GM18909 (cell line): ENCODE measurements at regions not wholly inside any gene's neighbourhood (a gene's known extent, or its start where the extent isn't known, plus 50 kb on each side); places are given as distances from the start of the nearest gene placed in this dataset.
"Not testable (repeated sequence)": the region's sequence is repeated elsewhere in the genome, so short reads cannot be mapped to it uniquely, and the experiment has no call there.

ENCODE experiments used
- ATAC-seq: cut with Tn5 transposase; IDR thresholded peaks from one replicate; pipeline ENCODE4 v1.9.1; 2021; ENCODE audit warnings: mild to moderate bottlenecking; ENCODE audit not compliant: unreplicated experiment, poor library complexity

DNA sequence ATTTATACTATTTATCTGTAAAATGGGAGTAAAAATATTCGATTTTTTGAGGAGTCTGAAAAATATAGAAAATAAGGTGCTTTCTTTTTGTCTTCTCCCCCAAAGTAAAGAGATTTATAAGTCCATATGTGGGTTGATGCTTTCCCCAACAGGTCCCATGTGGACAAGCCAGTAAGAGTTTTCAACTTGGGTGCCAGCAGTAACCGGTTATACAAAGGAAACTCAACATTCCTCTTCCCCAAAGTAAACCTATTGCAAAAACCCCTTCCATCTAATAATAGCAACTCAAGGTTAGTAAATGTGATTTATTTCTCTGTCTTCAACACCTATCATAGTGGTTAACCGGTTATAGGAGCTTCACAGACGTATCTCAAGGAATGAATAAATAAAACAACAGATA is 1206.9 kb upstream of the SEL1L start:
- ATAC-seq = no peak

DNA sequence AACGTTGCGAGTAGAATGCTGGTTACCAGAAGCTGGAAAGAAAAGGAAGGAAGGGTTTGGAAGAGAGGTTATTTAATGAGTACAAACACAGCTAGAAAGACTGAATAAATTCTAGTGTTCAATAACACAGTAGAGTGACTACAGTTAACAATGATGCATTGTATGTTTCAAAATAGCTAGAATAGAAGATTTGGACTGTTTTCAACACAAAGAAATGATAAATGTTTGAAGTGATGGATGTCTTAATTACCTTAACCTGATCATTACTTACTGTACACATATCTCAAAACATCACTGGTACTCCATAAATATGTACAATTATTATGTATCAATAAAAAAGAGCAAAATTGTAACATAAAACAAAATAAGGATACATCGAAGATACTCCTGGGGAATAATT is 1221.8 kb upstream of the SEL1L start:
- no peak for ATAC-seq

DNA sequence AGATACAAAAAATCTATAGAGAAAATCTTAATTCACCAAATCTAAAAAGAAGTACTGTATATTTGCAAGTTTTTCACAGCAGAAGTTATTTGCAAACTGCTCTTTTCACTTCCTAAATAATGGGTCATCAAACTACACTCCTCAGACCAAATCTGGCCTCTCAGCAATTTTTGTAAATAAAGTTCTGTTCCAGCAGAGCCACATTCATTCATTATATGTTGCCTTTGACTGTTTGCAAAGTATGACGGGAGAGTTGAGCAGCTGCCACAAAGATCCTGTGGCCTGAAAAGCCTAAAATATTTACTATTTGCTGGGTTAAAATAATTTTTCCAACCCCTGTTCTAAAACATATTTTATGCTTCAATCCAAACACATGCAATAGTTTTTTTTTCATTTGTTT is 1222.3 kb upstream of the SEL1L start:
- ATAC-seq = no peak

DNA sequence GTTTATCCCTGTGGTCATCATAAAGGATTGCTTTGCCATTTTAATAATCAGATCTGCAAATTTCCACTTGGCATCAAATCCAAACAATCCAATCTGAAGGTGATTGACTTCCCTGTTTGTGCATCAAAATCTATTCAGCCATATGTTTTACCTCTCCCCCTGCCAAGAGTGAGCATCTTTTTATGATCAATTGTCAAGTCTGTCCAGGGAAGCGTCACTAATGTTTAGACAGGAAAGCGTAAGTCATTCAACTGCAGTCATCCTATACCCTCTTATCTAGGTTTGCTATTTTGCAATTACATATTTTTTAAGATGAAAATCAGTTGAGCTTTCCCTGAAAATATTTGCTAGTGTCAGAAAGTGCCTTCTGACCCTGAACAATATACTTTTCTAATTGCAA is 1224.1 kb upstream of the SEL1L start:
- ATAC-seq = no peak

- no peak for ATAC-seq
Measured at GRCh38 chr14:82759656-82760055, 1226.0 kb upstream of the SEL1L start.

DNA sequence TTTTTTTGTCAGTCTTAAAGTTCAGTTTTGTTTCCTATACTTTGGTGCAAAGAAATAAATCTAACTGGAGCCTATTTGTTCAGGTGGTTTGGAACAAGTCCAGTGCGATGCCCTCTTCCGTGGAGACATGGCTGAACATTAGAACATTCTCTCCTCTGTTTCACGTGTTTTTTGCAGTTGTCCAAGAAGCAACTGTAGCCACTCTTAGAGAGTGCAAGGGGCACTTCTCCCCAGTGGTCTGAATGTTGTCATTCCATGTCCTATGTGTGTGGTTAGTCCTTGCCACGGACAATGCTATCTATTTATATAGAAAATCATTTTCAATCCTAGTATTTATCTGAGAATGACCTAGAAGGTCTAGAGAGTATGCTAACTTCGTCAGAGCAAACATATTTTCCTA is 1232.5 kb upstream of the SEL1L start:
- ATAC-seq = no peak

DNA sequence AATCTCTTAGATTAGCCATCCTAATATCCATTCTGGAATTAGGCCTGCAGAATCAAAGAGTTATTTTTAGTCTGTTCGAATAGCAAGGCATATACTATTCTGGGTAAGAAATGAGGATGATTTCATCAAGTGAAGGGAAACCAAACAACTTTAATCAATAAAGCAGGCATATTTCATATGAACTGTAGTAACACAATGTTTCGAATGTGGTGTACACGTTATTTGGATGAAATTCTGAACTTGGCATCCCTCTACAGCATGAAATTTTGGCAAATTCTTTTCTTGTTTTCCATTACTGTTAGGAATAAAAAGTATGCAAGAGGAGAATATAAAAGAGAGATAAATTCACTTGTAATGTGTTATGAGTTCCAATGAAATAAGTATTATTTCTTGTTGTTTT is 1233.3 kb upstream of the SEL1L start:
- ATAC-seq = no peak

GRCh38 chr14:82776958-82777357 is 1243.3 kb upstream of the SEL1L start:
- ATAC-seq = no peak

DNA sequence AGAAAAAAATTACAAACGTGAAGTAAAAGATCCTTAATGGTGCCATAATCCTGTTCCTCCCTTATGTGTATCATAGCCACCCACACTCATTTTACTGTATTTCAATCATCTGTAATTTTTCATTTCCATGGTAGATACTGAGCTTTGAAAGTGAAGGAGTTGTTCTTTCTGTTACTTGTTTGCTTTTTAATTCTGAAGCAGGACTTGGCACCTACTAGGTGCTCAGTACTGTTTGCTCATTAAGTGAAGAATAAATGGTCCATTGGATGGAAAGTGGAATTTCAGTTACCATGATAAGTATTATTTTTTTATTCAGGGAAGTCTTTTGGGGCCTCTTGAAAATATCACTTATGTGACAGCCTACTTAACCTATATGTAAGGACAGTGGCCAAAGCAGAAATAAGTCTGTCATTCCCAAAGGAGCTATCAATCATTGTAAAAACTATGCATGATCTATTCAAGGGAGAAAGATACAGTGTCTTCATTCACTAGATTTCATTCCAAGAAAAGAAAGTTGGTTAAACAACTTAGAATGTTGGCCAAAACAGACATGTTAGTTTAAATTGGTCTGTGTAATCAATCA is 1244.4 kb upstream of the SEL1L start:
- ATAC-seq = no peak

- ATAC-seq = no peak
Measured at GRCh38 chr14:82778601-82779000, 1244.9 kb upstream of the SEL1L start.

- ATAC-seq = no peak
Measured at GRCh38 chr14:82779301-82779700, 1245.6 kb upstream of the SEL1L start.

- no peak for ATAC-seq
Measured at GRCh38 chr14:82785756-82786482, 1252.3 kb upstream of the SEL1L start.

GRCh38 chr14:82786483-82786880 is 1252.8 kb upstream of the SEL1L start:
- no peak for ATAC-seq

- no peak for ATAC-seq
Measured at GRCh38 chr14:82796086-82796485, 1262.4 kb upstream of the SEL1L start.

DNA sequence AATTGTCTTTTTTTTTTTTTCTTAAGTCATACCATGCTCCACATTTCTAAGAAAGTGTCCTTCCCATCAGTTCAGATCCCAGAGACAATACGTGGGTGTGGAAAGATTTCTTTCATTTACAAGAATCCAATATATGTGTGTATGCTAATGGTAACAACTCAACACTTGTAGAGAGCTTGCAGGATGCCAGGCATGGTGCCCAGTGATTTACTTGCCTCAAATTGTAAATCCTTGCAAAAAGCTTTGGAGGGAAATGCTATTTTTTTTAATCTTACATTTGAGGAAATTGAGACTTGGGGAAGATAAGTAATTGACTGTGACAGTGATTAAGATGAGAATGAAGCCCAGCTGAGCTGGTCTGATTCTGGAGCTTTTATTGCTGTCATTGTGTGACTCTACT is 1264.6 kb upstream of the SEL1L start:
- ATAC-seq = no peak

GRCh38 chr14:82805892-82806825 is 1272.5 kb upstream of the SEL1L start:
- no peak for ATAC-seq

- no peak for ATAC-seq
Measured at GRCh38 chr14:82811246-82811645, 1277.6 kb upstream of the SEL1L start.

DNA sequence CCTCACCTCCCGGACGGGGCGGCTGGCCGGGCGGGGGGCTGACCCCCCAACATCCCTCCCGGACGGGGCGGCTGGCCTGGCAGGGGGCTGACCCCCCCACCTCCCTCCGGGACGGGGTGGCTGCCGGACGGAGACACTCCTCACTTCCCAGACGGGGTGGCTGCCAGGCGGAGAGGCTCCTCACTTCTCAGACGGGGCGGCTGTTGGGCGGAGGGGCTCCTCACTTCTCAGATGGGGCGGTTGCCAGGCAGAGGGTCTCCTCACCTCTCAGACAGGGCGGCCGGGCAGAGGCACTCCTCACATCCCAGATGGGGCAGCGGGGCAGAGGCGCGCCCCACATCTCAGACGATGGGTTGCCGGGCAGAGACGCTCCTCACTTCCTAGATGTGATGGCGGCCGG is 1280.7 kb upstream of the SEL1L start:
- not testable (repeated sequence) for ATAC-seq

- no peak for ATAC-seq
Measured at GRCh38 chr14:82830596-82830995, 1296.9 kb upstream of the SEL1L start.

DNA sequence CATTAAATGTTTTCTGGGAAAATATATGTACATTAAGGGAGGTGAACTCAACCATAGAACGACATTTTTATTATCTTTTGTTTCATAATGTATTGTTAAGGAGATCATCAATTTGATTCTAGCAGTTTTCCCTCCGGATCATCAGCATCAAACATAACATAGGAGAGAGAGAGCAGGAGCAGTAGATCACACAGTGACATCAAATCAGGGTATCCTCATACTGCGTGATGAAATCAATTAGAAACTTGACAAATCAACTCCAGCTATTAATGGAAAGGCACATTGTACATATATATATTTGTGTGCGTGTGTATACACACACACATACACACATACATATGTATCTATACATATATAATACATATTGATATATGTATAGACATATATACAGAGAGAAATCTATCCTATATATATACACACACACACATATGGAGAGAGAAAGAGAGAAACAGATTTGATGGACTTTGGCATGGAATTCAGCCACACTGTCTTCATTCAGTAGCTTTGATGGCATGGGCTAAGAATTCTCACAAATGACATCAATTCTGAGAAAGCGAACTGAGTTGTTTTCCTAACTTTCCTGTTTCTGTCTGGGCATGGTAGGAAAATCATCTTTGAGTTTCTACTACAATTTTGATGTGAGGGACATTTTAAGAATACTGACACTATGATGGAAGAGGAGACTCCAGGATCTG is 1302.8 kb upstream of the SEL1L start:
- no peak for ATAC-seq
